RWPE2 (cell line): ENCODE measurements at regions not wholly inside any gene's neighbourhood (a gene's known extent, or its start where the extent isn't known, plus 50 kb on each side); places are given as distances from the start of the nearest gene placed in this dataset.

ENCODE experiments used
- ATAC-seq: fragments of 200-7000 bp; cut with Tn5 transposase; 3 replicates; pipeline ENCODE4 v1.9.1; 2021; ENCODE audit warnings: low read depth
- DNase-seq: peaks from one replicate; pipeline ENCODE4 v3.0.0-alpha.2; 2020; ENCODE audit warnings: low spot score
- H3K27ac ChIP-seq: fragments of 450-650 bp; 2 replicates; pipeline ENCODE4 v1.5.1; 2017; ENCODE audit warnings: mild to moderate bottlenecking; ENCODE audit not compliant: poor library complexity, severe bottlenecking
- H3K27me3 ChIP-seq: fragments of 250-450 bp; sonication (Bioruptor Pico); 2 replicates; pipeline ENCODE4 v1.5.1; 2021; ENCODE audit warnings: mild to moderate bottlenecking, moderate library complexity; ENCODE audit not compliant: insufficient read depth, poor library complexity, severe bottlenecking
- H3K36me3 ChIP-seq: fragments of 250-450 bp; sonication (Bioruptor Pico); 2 replicates; pipeline ENCODE4 v1.5.1; 2020; ENCODE audit warnings: low read depth, mild to moderate bottlenecking, moderate library complexity
- H3K4me1 ChIP-seq: fragments of 250-450 bp; sonication (Bioruptor Pico); 2 replicates; pipeline ENCODE4 v1.5.1; 2021; ENCODE audit warnings: mild to moderate bottlenecking, moderate library complexity; ENCODE audit not compliant: insufficient read depth, poor library complexity, severe bottlenecking
- H3K4me3 ChIP-seq: fragments of 250-450 bp; sonication (Bioruptor Pico); 2 replicates; pipeline ENCODE4 v1.5.1; 2021; ENCODE audit warnings: mild to moderate bottlenecking, moderate library complexity; ENCODE audit not compliant: severe bottlenecking
- H3K9me3 ChIP-seq: fragments of 250-450 bp; sonication (Bioruptor Pico); 2 replicates; pipeline ENCODE4 v1.5.1; 2021; ENCODE audit warnings: mild to moderate bottlenecking, moderate library complexity; ENCODE audit not compliant: severe bottlenecking
- CTCF ChIP-seq: fragments of 450-650 bp; IDR thresholded peaks from one replicate; pipeline ENCODE4 v1.5.1; 2017; ENCODE audit warnings: mild to moderate bottlenecking, moderate library complexity; ENCODE audit not compliant: poor library complexity, severe bottlenecking

- DNase-seq (no peak), ATAC-seq (no peak; the same call in 2 of the 3 replicates)
Measured at GRCh38 chr4:62130230-62130629, 930.1 kb downstream of the ADGRL3 start.

More at GRCh38 chr4:62130230-62130629, 930.1 kb downstream of the ADGRL3 start:
- H3K27me3 ChIP-seq, result no peaks in the 10 kb centered on the region
- H3K4me1 ChIP-seq, result no peaks in the 10 kb centered on the region
- no peak overlapping the region for H3K27ac ChIP-seq
- no peak for TF ChIP-seq CTCF
- no peaks in the 10 kb centered on the region for H3K36me3 ChIP-seq
- no peak overlapping the region for H3K4me3 ChIP-seq
- no peaks in the 10 kb centered on the region for H3K9me3 ChIP-seq
